HL-60 (cell line): ENCODE measurements at regions not wholly inside any gene's neighbourhood (a gene's known extent, or its start where the extent isn't known, plus 50 kb on each side); places are given as distances from the start of the nearest gene placed in this dataset.

Experiments
- DNase-seq, 2 experiments: peaks; one replicate each; pipeline ENCODE4 v3.0.0-alpha.2; 2010 to 2020; ENCODE audit warnings: low read depth in 1 of 2, low spot score in 1 of 2
- H3K27ac ChIP-seq: fragments of 250-450 bp; sonication (Bioruptor Pico); replicated peaks from 2 replicates; pipeline ENCODE4 v1.5.1; 2020; ENCODE audit warnings: mild to moderate bottlenecking, moderate library complexity
- H3K27me3 ChIP-seq: fragments of 250-450 bp; sonication (Bioruptor Pico); 2 replicates; pipeline ENCODE4 v1.5.1; 2021; ENCODE audit warnings: mild to moderate bottlenecking, moderate library complexity; ENCODE audit not compliant: insufficient read depth, poor library complexity, severe bottlenecking
- H3K4me3 ChIP-seq: replicated peaks from 2 replicates; pipeline ENCODE4 v1.5.1; 2011; ENCODE audit warnings: mild to moderate bottlenecking, control low read depth, low read length; ENCODE audit not compliant: insufficient read depth
- CTCF ChIP-seq: IDR thresholded peaks from one replicate; pipeline ENCODE4 v1.5.1; 2011; ENCODE audit warnings: low read length, control low read depth, inconsistent platforms; ENCODE audit not compliant: insufficient read depth
- GABPA ChIP-seq: IDR thresholded peaks from 2 replicates; pipeline ENCODE4 v1.6.1; 2012; ENCODE audit warnings: low read depth
- POLR2AphosphoS5 ChIP-seq: IDR thresholded peaks from 2 replicates; pipeline ENCODE4 v1.6.1; 2012; ENCODE audit warnings: low read depth
- SPI1 ChIP-seq: IDR thresholded peaks from 2 replicates; pipeline ENCODE4 v1.6.1; 2012; ENCODE audit warnings: low read depth, mild to moderate bottlenecking, borderline replicate concordance
- TF ChIP-seq, protein P1 (sequence below): IDR thresholded peaks from 2 replicates; pipeline ENCODE4 v1.6.1; 2012; ENCODE audit warnings: low read depth; ENCODE audit not compliant: insufficient replicate concordance

GRCh38 chr11:69912161-69912910 lies 93.1 kb upstream of the FGF3 start:
- Histone ChIP-seq H3K27ac (no peak overlapping the region), H3K4me3 (no peak overlapping the region), H3K27me3 (no peaks in the 10 kb centered on the region)
- no peak for DNase-seq
- TF ChIP-seq SPI1 (no peak), GABPA (no peak)

DNA sequence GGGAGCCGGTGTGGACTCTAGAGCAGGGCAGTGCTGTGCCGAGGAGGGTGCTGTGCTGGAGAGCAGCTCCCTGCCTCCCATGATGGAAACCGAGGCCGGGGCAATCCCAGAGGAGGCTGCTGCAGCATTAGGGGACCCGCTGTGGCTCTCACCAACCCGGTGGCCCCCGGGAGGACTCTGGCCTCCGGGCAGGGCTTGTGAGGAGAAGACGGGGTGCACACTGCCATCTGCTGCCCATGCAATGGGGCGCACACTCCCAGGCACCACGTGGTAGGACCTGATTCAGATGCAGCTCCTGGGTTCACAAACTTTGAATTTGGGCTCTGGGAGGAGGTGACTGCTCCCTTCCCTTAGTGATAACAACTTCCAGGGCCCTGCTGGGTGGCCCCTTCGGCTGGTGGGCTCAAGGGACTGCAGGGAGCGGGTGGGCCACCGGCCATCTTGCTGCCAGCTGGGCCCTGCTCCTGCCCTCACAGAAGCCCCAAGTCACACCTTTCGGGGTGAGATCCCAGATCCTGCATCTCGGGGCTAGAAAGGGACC lies 93.8 kb upstream of the FGF3 start:
- no peak overlapping the region for H3K4me3 ChIP-seq
- peak in 1 of 2 experiments; percentile 6 for DNase-seq
- H3K27me3 ChIP-seq = no peaks in the 10 kb centered on the region
- no peak overlapping the region for H3K27ac ChIP-seq
- TF ChIP-seq CTCF = peak; percentile 51
- TF ChIP-seq SPI1 = no peak

DNA sequence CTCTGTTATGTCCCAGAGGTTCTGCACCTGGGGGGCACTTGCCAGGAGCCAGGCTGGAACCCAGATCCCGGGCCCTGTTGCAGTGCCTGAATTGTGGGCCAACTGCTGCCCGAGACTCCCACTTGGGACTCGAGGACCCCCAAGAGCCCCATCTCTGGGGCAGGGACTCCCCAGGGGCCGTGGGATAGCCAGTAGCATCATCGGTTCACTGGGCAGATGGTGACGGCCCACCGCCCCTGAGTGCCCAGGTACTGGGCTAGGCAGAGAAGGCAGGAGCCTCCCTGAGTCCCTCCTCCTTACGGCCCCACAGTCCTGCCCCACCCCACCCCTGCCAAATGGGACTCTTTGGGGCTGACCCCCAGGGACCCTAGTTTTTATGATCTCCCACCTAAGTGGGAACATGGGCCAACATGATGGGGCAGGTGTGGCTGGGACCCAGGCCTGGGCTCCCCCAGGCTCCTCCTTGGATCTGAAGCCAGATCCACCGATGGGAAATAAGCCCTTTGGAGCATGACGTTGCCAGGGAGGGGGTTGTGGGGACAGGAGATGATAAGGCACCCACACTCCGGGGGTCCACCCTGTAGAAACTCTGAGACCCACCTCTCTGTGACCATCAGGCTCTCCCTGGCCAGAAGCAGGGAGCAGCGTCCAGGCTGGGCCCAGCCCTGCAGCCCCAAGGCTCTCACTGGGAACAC lies 94.5 kb upstream of the FGF3 start:
- TF ChIP-seq CTCF (no peak), SPI1 (no peak), GABPA (no peak), POLR2AphosphoS5 (no peak)
- TF ChIP-seq, protein P1, sequence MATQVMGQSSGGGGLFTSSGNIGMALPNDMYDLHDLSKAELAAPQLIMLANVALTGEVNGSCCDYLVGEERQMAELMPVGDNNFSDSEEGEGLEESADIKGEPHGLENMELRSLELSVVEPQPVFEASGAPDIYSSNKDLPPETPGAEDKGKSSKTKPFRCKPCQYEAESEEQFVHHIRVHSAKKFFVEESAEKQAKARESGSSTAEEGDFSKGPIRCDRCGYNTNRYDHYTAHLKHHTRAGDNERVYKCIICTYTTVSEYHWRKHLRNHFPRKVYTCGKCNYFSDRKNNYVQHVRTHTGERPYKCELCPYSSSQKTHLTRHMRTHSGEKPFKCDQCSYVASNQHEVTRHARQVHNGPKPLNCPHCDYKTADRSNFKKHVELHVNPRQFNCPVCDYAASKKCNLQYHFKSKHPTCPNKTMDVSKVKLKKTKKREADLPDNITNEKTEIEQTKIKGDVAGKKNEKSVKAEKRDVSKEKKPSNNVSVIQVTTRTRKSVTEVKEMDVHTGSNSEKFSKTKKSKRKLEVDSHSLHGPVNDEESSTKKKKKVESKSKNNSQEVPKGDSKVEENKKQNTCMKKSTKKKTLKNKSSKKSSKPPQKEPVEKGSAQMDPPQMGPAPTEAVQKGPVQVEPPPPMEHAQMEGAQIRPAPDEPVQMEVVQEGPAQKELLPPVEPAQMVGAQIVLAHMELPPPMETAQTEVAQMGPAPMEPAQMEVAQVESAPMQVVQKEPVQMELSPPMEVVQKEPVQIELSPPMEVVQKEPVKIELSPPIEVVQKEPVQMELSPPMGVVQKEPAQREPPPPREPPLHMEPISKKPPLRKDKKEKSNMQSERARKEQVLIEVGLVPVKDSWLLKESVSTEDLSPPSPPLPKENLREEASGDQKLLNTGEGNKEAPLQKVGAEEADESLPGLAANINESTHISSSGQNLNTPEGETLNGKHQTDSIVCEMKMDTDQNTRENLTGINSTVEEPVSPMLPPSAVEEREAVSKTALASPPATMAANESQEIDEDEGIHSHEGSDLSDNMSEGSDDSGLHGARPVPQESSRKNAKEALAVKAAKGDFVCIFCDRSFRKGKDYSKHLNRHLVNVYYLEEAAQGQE = no peak
- no peak for DNase-seq
- Histone ChIP-seq H3K27ac (no peak overlapping the region), H3K4me3 (no peak overlapping the region), H3K27me3 (no peaks in the 10 kb centered on the region)

- TF ChIP-seq, protein P1 = no peak
- no peak for TF ChIP-seq CTCF
- TF ChIP-seq GABPA = no peak
- no peak for TF ChIP-seq POLR2AphosphoS5
- no peak for TF ChIP-seq SPI1
- no peak for DNase-seq
- no peak overlapping the region for H3K27ac ChIP-seq
- no peak overlapping the region for H3K4me3 ChIP-seq
- H3K27me3 ChIP-seq = no peaks in the 10 kb centered on the region
Measured at GRCh38 chr11:69914286-69915150, 95.3 kb upstream of the FGF3 start.
